Inflammatory macrophage treated with lipopolysaccharide for 1 hour (primary cell): ENCODE measurements at regions not wholly inside any gene's neighbourhood (a gene's known extent, or its start where the extent isn't known, plus 50 kb on each side); places are given as distances from the start of the nearest gene placed in this dataset.

Experiments used
- DNase-seq, 2 donors: peaks; one replicate each; pipeline ENCODE4 v3.0.0-alpha.2; 2020 to 2022

DNA sequence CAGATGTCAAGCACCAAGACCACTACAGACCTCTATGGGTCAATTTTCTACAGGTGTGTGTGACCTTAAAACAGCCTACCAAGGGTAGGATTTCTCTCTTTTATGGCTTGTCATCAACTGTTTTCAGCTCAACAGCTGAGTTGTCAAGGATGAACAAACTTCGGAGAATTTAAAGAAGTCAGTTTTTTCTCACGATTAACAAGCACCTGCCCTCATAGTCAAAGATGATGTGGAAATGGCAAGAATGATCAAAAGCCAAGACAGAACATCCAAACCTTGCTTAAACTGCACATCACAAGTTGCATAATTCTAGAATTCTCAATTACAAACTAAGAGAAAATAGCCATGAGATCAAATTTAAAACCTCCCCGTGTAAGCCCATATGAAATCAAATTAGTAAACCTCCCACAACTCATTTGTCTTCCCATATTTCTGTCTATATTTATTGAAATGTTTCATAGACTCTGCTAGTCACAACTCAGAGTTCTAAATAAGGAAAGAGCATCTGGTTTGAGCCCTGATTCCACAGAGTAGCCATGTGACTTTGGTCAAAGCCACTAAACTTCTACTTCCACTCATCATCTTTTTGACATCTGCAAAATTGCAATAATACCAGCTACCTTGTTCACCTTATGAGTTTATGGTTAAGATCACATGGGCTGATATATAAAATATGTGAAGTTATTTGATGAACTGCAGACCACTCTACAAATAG, 521.5 kb upstream of the HTR2A start:
- DNase-seq = no peak

GRCh38 chr13:47417485-47417884, 520.6 kb upstream of the HTR2A start:
- no peak for DNase-seq

DNA sequence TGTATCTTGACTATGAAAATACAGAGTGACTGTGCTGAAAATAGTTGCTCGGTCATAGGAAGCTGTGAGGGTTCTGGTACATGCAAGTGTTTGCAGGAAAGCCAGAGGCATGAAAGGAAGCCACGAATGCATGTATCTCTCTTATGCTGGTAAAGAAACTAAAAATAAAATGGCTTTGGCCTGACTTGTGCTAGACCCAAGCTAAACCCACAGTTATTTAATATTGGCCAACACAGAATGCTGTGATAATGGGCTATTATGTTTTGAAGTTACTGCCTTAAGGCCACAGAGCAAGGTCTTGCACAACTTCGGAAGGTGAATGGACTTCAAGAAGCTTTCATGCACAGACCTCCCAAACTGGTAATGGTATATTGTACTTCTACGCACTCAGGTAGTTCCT, 518.2 kb upstream of the HTR2A start:
- DNase-seq = no peak

DNA sequence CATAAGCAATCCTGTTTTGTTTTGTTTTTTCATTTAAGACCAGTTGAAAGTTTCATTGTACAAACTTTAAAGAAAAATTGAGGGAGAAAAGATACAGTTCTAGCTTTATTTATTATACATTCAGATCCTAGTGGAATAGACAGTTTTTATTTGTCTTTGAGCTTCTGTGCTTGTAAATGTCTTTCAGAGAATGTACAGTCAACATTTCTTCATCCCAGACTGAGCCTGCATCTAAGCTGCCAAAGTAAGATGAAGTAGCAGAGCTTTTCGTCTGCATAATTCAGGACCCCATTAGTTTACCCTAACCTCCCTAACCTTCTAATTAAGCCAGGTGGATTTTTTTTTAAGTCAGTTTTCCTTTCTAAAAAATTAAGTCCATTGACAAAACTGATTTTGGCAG, 516.7 kb upstream of the HTR2A start:
- no peak for DNase-seq

- DNase-seq = no peak
Measured at GRCh38 chr13:47413112-47413511, 516.3 kb upstream of the HTR2A start.

- DNase-seq = no peak
Measured at GRCh38 chr13:47409778-47410177, 512.9 kb upstream of the HTR2A start.

GRCh38 chr13:47408546-47409319, 511.9 kb upstream of the HTR2A start:
- DNase-seq = no peak

DNA sequence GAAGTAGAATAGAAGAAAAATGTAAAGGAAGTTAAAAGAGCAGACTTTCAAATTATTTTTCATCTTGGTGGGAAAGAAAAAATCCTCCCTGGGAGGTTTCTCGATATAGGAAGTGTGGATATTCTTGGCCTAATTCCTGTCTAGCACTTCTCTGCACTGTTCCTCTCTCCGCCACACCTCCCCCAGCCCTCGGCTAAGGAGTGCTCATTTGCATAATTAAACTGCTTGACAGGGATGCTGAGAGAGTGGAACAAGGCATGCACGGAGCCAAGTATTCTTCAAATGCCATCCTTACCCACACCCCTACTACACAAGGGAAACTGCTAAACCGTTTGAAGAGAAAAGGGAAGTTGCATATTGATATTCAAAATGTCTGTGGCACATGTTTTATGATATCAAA, 511.0 kb upstream of the HTR2A start:
- no peak for DNase-seq

DNA sequence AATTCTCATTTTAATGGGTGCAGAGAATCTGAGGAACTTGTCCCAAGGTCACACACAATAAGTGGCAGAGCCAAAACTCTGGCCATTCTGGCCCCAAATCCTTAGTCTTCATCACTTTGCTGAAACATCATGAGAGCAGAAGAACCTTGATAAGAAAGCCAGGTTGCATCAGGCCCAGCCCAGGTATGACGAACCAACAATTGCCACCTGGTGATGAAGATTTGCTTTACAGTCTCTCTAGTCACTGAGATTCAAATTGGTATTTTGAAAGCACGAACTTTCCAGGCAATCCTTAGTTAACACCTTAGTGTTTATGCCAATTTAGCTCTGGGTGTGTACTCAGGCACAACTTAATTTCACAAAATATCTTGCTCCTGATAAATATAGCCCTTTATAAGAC, 502.7 kb upstream of the HTR2A start:
- no peak for DNase-seq

- no peak for DNase-seq
Measured at GRCh38 chr13:47397739-47398138, 500.9 kb upstream of the HTR2A start.

- DNase-seq = no peak
Measured at GRCh38 chr13:47396915-47397314, 500.1 kb upstream of the HTR2A start.

DNA sequence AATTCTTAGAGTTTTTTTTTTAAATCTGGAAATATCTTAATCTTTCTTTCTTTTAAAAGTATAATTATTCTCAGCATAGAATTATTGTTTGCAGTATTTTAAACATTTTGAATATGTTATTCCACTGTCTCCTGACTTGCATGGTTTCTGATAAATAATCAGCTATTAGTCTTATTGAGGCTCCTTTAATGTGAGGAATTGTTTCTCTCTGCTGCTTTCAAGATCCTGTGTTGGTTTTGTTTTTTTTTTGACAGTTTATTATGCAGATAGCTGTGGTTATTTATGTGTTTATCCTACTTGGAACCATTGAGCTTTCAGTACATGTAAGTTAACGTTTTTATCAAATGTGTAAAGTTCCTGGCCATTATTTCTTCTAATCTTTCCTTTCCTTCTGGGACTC, 477.9 kb upstream of the HTR2A start:
- DNase-seq = no peak

DNA sequence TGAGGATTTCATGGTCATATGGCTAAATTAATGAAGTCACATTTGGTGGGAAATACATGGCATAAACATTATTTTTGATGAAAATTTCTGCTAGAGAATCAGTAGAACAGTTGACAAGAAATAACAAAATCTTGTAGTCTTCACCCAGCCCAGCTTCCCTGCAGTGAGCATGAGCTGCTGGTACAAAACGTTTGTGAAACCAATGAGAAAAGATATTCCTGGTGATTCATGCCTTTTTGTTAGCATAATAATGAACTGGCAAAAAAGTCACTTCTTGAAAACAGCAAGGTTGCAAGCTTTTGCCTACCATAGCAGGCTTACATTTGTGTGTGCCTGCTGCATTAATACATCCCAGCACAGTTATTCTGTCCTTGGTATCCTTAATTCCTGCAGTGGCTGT, 475.9 kb upstream of the HTR2A start:
- no peak for DNase-seq

- DNase-seq = no peak
Measured at GRCh38 chr13:47351798-47352197, 454.9 kb upstream of the HTR2A start.

DNA sequence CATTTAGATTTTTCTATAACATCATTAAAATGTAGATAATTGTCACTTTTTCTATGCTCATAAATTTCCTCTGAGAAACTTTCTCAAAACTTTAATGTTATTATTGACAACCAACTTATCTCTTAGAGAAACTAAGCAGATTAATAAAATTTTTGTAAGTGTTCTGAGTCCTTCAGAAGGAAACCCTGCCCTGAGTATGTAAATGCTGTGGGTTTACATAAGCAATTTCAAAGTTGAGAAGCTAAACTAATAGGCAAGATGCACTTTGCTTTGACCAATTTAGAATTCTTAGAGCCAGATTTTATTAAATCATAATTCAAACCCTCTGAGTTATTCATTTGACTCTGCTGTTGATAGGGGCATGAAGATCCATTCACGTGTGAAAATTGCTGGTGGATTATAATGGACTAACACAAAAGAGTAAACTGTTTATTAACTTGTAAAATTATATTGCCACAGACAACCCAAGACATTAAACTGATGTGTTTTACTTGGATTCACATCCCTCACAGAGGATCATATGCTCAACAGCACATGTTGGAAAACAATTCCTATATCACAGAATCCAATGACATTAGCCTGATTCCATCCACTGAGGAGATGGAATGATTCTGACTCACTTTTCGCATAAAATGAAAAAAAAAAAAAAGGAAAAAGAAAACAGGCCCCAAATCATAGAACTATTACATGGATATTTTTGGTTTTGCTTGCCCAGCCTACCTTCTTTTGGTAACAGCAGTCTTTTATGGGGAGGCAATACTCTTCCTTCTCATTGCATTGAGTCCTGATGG, 453.7 kb upstream of the HTR2A start:
- DNase-seq = no peak

GRCh38 chr13:47349211-47349610, 452.4 kb upstream of the HTR2A start:
- DNase-seq = no peak

DNA sequence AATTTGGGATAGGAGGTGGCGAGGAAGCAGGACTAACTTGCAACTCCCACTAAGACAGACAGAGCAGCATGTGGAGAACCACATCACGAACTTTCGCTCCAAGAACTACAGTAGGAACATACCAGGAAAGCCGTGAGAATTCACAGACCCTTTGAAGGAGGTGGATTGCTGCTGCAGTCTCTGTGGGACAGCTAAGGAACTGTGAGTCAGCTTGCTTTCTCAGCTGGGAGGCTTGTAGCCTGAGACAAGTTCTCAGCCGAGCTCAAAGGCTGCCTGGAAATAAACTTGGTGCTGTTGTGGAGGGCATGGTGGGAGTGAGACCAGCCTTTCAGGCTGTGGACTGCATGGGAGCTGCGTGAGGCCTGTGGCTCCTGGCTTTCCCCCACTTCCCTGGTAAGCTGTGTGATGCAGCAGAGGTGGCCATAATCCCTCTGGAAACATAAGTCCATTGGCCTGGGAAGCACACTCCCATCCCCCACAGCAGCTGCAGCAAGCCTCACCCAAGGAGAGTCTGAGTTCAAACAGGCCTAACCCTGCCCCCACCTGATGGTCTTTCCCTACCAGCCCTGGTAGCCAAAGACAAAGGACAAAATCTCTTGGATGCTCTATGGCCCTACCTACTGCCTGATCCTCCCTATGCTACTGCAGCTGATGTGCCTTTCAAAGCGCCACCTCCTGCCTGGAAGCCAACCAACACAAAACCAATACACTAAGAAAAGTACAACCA, 441.1 kb upstream of the HTR2A start:
- DNase-seq = no peak

GRCh38 chr13:47334173-47334572, 437.3 kb upstream of the HTR2A start:
- DNase-seq = no peak

DNA sequence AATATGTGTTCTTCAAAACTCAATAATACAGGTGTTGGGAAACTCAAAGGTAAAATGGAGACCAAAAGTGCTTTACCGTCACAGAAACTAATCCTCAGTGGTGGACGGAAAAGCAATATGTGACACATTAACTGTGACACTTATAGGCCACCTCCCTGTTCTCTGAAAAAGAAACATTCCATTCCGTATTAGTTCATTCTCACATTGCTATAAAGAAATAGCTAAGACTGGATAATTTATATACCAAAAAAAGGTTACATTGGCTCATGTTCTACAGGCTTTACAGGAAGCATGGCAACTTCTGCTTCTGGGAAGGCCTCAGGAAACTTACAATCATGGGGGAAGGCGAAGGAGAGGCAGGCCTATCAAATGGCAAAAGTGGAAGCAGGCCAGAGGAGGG, 435.3 kb upstream of the HTR2A start:
- no peak for DNase-seq

GRCh38 chr13:47330031-47330430, 433.2 kb upstream of the HTR2A start:
- DNase-seq = no peak

DNA sequence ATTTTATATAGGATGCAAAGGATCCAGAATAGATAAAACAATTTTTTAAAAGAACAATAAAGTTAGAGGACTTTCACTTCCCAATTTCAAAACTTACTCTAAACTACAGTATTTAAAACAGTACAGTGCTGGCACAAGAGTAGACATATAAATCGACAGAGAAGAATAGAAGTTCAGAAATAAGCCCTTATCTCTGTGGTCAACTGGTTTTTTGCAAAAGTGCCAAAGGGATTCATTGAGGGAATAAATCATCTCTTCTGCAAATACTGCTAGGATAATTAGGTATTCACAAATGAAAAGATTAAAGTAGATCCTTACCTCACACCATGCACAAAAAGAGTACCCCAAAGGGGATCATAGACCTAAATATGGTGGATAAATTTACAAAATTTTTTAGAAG, 431.0 kb upstream of the HTR2A start:
- DNase-seq = no peak

DNA sequence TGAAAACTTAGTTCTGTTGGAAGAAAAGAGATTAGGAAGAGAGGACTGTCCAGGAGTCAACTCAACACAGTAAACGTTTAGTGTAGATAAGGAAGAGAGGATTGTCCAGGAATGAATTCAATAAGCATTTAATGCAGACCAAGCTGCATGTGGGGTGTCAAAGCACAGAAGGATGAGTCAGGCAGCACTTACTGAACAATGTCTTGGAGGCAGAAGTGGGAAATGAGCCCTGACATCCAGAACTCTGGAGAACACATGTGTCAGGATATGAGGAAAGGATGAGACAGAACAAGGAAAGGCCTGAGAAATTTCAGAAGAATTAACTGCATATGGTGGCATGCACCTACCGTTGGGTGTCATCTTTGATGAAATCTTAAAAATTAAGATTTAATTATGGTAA, 429.2 kb upstream of the HTR2A start:
- DNase-seq = no peak

DNA sequence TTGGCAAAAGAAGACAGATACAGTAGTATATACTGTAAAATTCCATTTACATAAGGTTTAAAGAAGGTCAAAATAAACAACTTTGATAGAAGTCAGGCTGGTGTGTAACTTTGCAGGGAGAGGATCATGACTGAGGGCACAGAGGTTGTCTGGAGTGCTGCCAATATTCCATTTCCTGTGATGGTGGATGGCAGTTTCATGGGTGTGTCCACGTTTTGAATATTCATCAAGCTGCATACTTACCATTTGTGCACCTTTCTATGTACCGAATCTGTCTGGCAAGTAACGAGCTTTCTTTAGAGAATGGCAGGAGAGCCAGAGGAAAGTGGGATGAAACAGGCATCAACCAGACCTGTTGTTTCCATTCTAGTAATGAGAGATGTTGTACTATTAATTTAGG, 420.5 kb upstream of the HTR2A start:
- DNase-seq = no peak
